ENCODE measurements at regions not wholly inside any gene's neighbourhood (a gene's known extent, or its start where the extent isn't known, plus 50 kb on each side); places are given as distances from the start of the nearest gene placed in this dataset.

GRCh38 chr15:94791008-94791407, 559.6 kb downstream of the MCTP2 start:
- H3K36me3 ChIP-seq, result no peaks in the 10 kb centered on the region
- H3K4me1 ChIP-seq, result no peaks in the 10 kb centered on the region
- no peaks in the 10 kb centered on the region for H3K27me3 ChIP-seq
- H3K4me3 ChIP-seq, result no peak overlapping the region
- intact Hi-C loops (cut with DNase I), result no loop called here
- H3K9me3 ChIP-seq, result no peaks in the 10 kb centered on the region
- 64 to 87% methylated on average over 2 of the region's 2 CpGs for WGBS, 2 donors
- no peak for TF ChIP-seq EP300 (IDR thresholded peaks at IDR 0.05)
- TF ChIP-seq CTCF (IDR thresholded peaks at IDR 0.05), result no peak
- no peak for TF ChIP-seq POLR2AphosphoS5 (IDR thresholded peaks at IDR 0.05)
- TF ChIP-seq POLR2A (IDR thresholded peaks at IDR 0.05), result no peak
- no peak overlapping the region for H3K27ac ChIP-seq
- DNase-seq, result no peak

- no peaks in the 10 kb centered on the region for H3K36me3 ChIP-seq
- H3K9me3 ChIP-seq, result no peaks in the 10 kb centered on the region
- no peak overlapping the region for H3K27ac ChIP-seq
- no peaks in the 10 kb centered on the region for H3K27me3 ChIP-seq
- H3K4me1 ChIP-seq, result no peaks in the 10 kb centered on the region
- no peak for TF ChIP-seq EP300 (IDR thresholded peaks at IDR 0.05)
- no peak for TF ChIP-seq POLR2A (IDR thresholded peaks at IDR 0.05)
- TF ChIP-seq CTCF (IDR thresholded peaks at IDR 0.05), result no peak
- TF ChIP-seq POLR2AphosphoS5 (IDR thresholded peaks at IDR 0.05), result no peak
- 50 to 94% methylated on average over 2 of the region's 2 CpGs for WGBS, 2 donors
- no peak for DNase-seq
- no peak overlapping the region for H3K4me3 ChIP-seq
- intact Hi-C loops (cut with DNase I), result no loop called here
Measured at GRCh38 chr15:94791510-94791909, 560.1 kb downstream of the MCTP2 start.

- intact Hi-C loops (cut with DNase I), result no loop called here
- H3K27me3 ChIP-seq, result no peaks in the 10 kb centered on the region
- H3K36me3 ChIP-seq, result no peaks in the 10 kb centered on the region
- no peak overlapping the region for H3K27ac ChIP-seq
- H3K4me3 ChIP-seq, result no peak overlapping the region
- 71 to 82% methylated on average over 2 of the region's 2 CpGs for WGBS, 2 donors
- TF ChIP-seq POLR2AphosphoS5 (IDR thresholded peaks at IDR 0.05), result no peak
- TF ChIP-seq CTCF (IDR thresholded peaks at IDR 0.05), result no peak
- no peak for TF ChIP-seq POLR2A (IDR thresholded peaks at IDR 0.05)
- TF ChIP-seq EP300 (IDR thresholded peaks at IDR 0.05), result no peak
- no peak for DNase-seq
- H3K4me1 ChIP-seq, result no peaks in the 10 kb centered on the region
- no peaks in the 10 kb centered on the region for H3K9me3 ChIP-seq
Measured at GRCh38 chr15:94792196-94792595, 560.8 kb downstream of the MCTP2 start.

DNA sequence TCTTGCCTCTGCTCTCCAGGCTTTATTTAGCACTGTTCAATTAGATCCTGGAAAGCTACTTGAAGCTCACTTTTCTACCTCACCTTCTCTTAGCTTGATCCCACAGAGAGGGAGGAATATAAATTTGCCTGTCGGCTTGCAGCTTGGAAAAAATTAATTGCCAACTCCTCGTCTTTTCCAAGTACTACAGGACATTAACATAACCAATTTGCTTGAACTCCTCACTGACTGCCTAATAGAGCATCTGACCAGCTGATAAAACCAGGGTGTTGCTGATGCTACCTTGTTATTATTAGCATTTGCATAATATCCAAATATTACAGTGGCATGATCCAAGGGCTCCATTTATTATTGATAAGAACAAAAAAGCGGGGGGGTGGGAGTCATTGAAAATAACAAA, 561.8 kb downstream of the MCTP2 start:
- Histone ChIP-seq H3K27me3 (no peaks in the 10 kb centered on the region), H3K9me3 (no peaks in the 10 kb centered on the region), H3K36me3 (no peaks in the 10 kb centered on the region), H3K4me3 (no peak overlapping the region), H3K4me1 (no peaks in the 10 kb centered on the region), H3K27ac (no peak overlapping the region)
- WGBS, 2 donors, result 83 to 91% methylated on average over 3 of the region's 3 CpGs
- intact Hi-C loops (cut with DNase I), result no loop called here
- DNase-seq, result no peak
- no peak for TF ChIP-seq EP300 (IDR thresholded peaks at IDR 0.05)
- no peak for TF ChIP-seq POLR2A (IDR thresholded peaks at IDR 0.05)
- TF ChIP-seq POLR2AphosphoS5 (IDR thresholded peaks at IDR 0.05), result no peak
- no peak for TF ChIP-seq CTCF (IDR thresholded peaks at IDR 0.05)

- Histone ChIP-seq H3K4me1 (no peaks in the 10 kb centered on the region), H3K9me3 (no peaks in the 10 kb centered on the region), H3K4me3 (no peak overlapping the region), H3K36me3 (no peaks in the 10 kb centered on the region), H3K27me3 (no peaks in the 10 kb centered on the region), H3K27ac (no peak overlapping the region)
- intact Hi-C loops (cut with DNase I), result no loop called here
- TF ChIP-seq CTCF (IDR thresholded peaks at IDR 0.05) (no peak), POLR2AphosphoS5 (IDR thresholded peaks at IDR 0.05) (no peak), EP300 (IDR thresholded peaks at IDR 0.05) (no peak), POLR2A (IDR thresholded peaks at IDR 0.05) (no peak)
- 70 to 74% methylated on average over 7 of the region's 7 CpGs for WGBS, 2 donors
- no peak for DNase-seq
Measured at GRCh38 chr15:94793641-94794040, 562.3 kb downstream of the MCTP2 start.
